Activated CD4-positive, alpha-beta memory T cell treated with anti-CD3 and anti-CD28 coated beads, Interleukin-2, amount 10 ng/mL, durations not matched to agents 7 days and 5 days (primary cell): ENCODE measurements at regions not wholly inside any gene's neighbourhood (a gene's known extent, or its start where the extent isn't known, plus 50 kb on each side); places are given as distances from the start of the nearest gene placed in this dataset.
"Not testable (repeated sequence)": the region's sequence is repeated elsewhere in the genome, so short reads cannot be mapped to it uniquely, and the experiment has no call there.

ENCODE experiments used
- CTCF ChIA-PET: fragments of 350-600 bp; sonication (Branson Sonifier 250); formaldehyde crosslinking; loops from one replicate; lab custom pipeline; 2021; ENCODE audit warnings: antibody characterized with exemption, inconsistent platforms; lab: Charles Lee
- POLR2A ChIA-PET: fragments of 350-600 bp; sonication (Branson Sonifier 250); formaldehyde crosslinking; loops from one replicate; lab custom pipeline; 2021; ENCODE audit warnings: antibody characterized with exemption; lab: Charles Lee
- DNase-seq: peaks from one replicate; pipeline ENCODE4 v3.0.0-alpha.2; 2020
- H3K27ac Mint-ChIP-seq: one replicate; pipeline ENCODE4 v1.8.0; 2021; ENCODE audit warnings: mild to moderate bottlenecking, mixed read lengths
- H3K27me3 Mint-ChIP-seq: one replicate; pipeline ENCODE4 v1.8.0; 2021; ENCODE audit warnings: mixed read lengths
- H3K36me3 Mint-ChIP-seq: one replicate; pipeline ENCODE4 v1.8.0; 2021; ENCODE audit warnings: low read depth, mixed read lengths
- H3K4me1 Mint-ChIP-seq: one replicate; pipeline ENCODE4 v1.8.0; 2021; ENCODE audit warnings: mixed read lengths
- H3K4me3 Mint-ChIP-seq: one replicate; pipeline ENCODE4 v1.8.0; 2021; ENCODE audit warnings: mild to moderate bottlenecking, mixed read lengths
- H3K9me3 Mint-ChIP-seq: one replicate; pipeline ENCODE4 v1.8.0; 2021; ENCODE audit warnings: mixed read lengths

DNA sequence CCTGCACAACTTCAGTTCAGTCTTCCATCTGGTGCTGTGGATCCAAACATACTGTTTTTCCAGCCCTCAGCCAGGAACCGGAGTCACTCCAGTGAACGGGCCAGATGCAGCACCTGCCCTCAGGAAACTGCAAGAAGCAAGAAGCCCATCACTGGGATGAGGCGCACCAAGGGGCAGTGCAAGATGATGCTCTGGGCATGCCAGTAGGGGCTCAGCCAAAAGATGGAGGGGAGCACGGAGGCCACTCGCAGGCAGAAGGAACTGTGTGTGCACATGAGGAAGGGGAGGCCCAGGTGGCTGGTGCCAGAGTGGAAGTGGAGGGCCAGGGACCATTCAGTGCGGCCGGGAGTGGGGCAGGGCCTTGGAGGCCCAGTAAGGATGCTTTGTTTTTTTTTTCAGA is 161.7 kb upstream of the MAMLD1 start:
- no peak overlapping the region for H3K4me3 Mint-ChIP-seq
- H3K27me3 Mint-ChIP-seq = no peaks in the 10 kb centered on the region
- DNase-seq = no peak
- H3K4me1 Mint-ChIP-seq = peaks cover 11% of the 10 kb centered on the region
- POLR2A ChIA-PET = no interaction called here
- CTCF ChIA-PET = interaction anchor here (0.7 kb wide), 1 partner anchor 163 kb away, joined by 3 read pairs; no protein-coding TSS in a partner anchor
- H3K27ac Mint-ChIP-seq = no peak overlapping the region
- H3K36me3 Mint-ChIP-seq = no peaks in the 10 kb centered on the region
- no peaks in the 10 kb centered on the region for H3K9me3 Mint-ChIP-seq

GRCh38 chrX:150201841-150202240 is 161.3 kb upstream of the MAMLD1 start:
- Mint-ChIP-seq H3K27ac (no peak overlapping the region), H3K27me3 (no peaks in the 10 kb centered on the region), H3K36me3 (no peaks in the 10 kb centered on the region), H3K9me3 (no peaks in the 10 kb centered on the region), H3K4me1 (peaks cover 11% of the 10 kb centered on the region), H3K4me3 (no peak overlapping the region)
- ChIA-PET CTCF (no interaction called here), POLR2A (no interaction called here)
- DNase-seq = no peak

- H3K27me3 Mint-ChIP-seq = no peaks in the 10 kb centered on the region
- ChIA-PET CTCF (no interaction called here), POLR2A (no interaction called here)
- no peak overlapping the region for H3K27ac Mint-ChIP-seq
- H3K9me3 Mint-ChIP-seq = no peaks in the 10 kb centered on the region
- no peaks in the 10 kb centered on the region for H3K36me3 Mint-ChIP-seq
- no peak overlapping the region for H3K4me3 Mint-ChIP-seq
- H3K4me1 Mint-ChIP-seq = peaks cover 11% of the 10 kb centered on the region
- no peak for DNase-seq
Observed at GRCh38 chrX:150202641-150203247, 160.4 kb upstream of the MAMLD1 start.

- POLR2A ChIA-PET = no interaction called here
- no peaks in the 10 kb centered on the region for H3K9me3 Mint-ChIP-seq
- no peaks in the 10 kb centered on the region for H3K36me3 Mint-ChIP-seq
- H3K4me1 Mint-ChIP-seq = peaks cover 11% of the 10 kb centered on the region
- H3K27ac Mint-ChIP-seq = no peak overlapping the region
- CTCF ChIA-PET = no interaction called here
- H3K4me3 Mint-ChIP-seq = no peak overlapping the region
- no peak for DNase-seq
- H3K27me3 Mint-ChIP-seq = no peaks in the 10 kb centered on the region
Observed at GRCh38 chrX:150203248-150203645, 159.9 kb upstream of the MAMLD1 start.

- ChIA-PET POLR2A (no interaction called here), CTCF (no interaction called here)
- DNase-seq = no peak
- H3K4me1 Mint-ChIP-seq = peaks cover 11% of the 10 kb centered on the region
- no peak overlapping the region for H3K27ac Mint-ChIP-seq
- H3K27me3 Mint-ChIP-seq = peaks cover under 1% of the 10 kb centered on the region
- H3K9me3 Mint-ChIP-seq = no peaks in the 10 kb centered on the region
- H3K36me3 Mint-ChIP-seq = no peaks in the 10 kb centered on the region
- no peak overlapping the region for H3K4me3 Mint-ChIP-seq
Observed at GRCh38 chrX:150205011-150205410, 158.1 kb upstream of the MAMLD1 start.

DNA sequence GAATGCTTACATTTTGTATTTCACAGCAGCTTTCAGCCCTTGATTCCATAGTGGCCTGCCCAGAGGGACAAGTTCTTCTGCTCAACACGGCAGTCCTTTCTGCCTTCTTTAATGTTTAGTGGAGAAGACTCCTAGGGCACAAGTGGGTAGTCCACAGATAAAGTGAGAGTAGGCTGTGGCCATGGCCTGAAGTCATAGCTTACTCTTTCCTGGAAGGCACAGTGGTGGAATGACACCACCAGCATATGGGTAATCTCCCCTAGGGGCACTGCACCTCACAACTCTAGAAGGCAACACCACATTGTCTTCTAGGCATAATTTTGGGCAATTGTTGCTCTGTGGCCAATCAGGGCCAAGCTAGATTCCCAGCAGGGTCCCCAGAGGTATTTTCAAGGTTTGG is 155.4 kb upstream of the MAMLD1 start:
- peaks cover 8% of the 10 kb centered on the region for H3K27me3 Mint-ChIP-seq
- no peak for DNase-seq
- no peak overlapping the region for H3K27ac Mint-ChIP-seq
- ChIA-PET CTCF (no interaction called here), POLR2A (no interaction called here)
- H3K9me3 Mint-ChIP-seq = no peaks in the 10 kb centered on the region
- no peaks in the 10 kb centered on the region for H3K36me3 Mint-ChIP-seq
- no peak overlapping the region for H3K4me3 Mint-ChIP-seq
- no peaks in the 10 kb centered on the region for H3K4me1 Mint-ChIP-seq

DNA sequence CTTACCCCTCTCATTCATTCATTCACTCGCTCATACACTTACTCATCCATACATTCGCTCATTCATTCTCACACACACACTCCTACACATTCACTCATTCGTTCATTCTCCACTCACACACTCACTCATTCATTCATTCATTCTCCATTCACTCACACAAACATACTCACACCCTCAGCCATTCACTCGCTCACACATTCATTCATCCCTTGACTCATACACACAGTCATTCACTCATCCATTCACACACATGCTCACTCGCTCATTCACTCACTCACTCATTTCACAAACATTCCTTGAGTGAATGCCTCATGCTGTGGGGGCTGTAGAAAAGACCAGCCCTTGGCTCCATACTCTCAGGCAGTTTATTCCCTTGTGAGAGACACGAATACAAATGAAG is 151.1 kb upstream of the MAMLD1 start:
- Mint-ChIP-seq H3K9me3 (no peaks in the 10 kb centered on the region), H3K4me3 (no peak overlapping the region), H3K4me1 (no peaks in the 10 kb centered on the region), H3K36me3 (no peaks in the 10 kb centered on the region), H3K27ac (no peak overlapping the region), H3K27me3 (peaks cover 8% of the 10 kb centered on the region)
- ChIA-PET CTCF (no interaction called here), POLR2A (no interaction called here)
- no peak for DNase-seq

GRCh38 chrX:150212672-150213480 is 150.2 kb upstream of the MAMLD1 start:
- CTCF ChIA-PET = no interaction called here
- Mint-ChIP-seq H3K4me1 (no peaks in the 10 kb centered on the region), H3K27me3 (peaks cover 8% of the 10 kb centered on the region), H3K27ac (no peak overlapping the region), H3K9me3 (no peaks in the 10 kb centered on the region), H3K4me3 (no peak overlapping the region), H3K36me3 (no peaks in the 10 kb centered on the region)
- POLR2A ChIA-PET = no interaction called here
- DNase-seq = no peak

DNA sequence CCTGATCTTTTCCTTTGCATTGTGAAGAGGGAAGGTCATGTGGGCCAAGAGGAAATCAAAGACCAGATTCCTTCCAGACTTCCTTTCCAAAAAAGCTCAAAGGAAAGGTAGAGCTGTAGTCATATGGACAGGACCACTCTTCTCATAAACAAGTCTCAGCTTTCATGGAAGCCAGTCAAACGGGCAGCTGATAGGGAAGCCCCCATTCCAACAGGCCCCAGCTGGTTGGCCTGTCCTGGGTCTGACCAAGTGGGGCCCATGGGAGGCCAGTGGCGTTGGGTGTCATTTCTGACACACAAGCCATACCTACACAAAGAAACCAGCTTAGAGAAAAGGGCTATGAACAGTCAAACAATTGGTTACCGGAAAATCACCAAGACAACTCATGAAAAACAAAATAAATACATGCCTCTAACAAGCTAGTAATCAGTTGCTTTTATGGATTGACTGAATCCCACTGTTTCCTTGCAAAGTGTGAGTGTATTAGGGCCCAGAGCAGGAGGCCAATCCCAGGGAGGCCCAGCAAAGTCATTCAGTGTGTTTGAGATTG is 149.6 kb upstream of the MAMLD1 start:
- DNase-seq = no peak
- Mint-ChIP-seq H3K36me3 (no peaks in the 10 kb centered on the region), H3K27ac (no peak overlapping the region), H3K4me1 (no peaks in the 10 kb centered on the region), H3K9me3 (no peaks in the 10 kb centered on the region), H3K27me3 (peaks cover 8% of the 10 kb centered on the region), H3K4me3 (no peak overlapping the region)
- ChIA-PET POLR2A (no interaction called here), CTCF (no interaction called here)

- CTCF ChIA-PET, H3K36me3 Mint-ChIP-seq, POLR2A ChIA-PET, H3K4me1 Mint-ChIP-seq, H3K9me3 Mint-ChIP-seq, H3K27me3 Mint-ChIP-seq, DNase-seq, H3K27ac Mint-ChIP-seq, H3K4me3 Mint-ChIP-seq: not testable (repeated sequence)
Observed at GRCh38 chrX:150216000-150216399, 147.1 kb upstream of the MAMLD1 start.

GRCh38 chrX:150216716-150217115 is 146.4 kb upstream of the MAMLD1 start:
- ChIA-PET CTCF (no interaction called here), POLR2A (no interaction called here)
- Mint-ChIP-seq H3K36me3 (no peaks in the 10 kb centered on the region), H3K27ac (no peak overlapping the region), H3K9me3 (no peaks in the 10 kb centered on the region), H3K4me3 (no peak overlapping the region), H3K27me3 (peaks cover 4% of the 10 kb centered on the region), H3K4me1 (no peaks in the 10 kb centered on the region)
- no peak for DNase-seq

- no peak overlapping the region for H3K4me3 Mint-ChIP-seq
- no peaks in the 10 kb centered on the region for H3K9me3 Mint-ChIP-seq
- no peak for DNase-seq
- H3K27me3 Mint-ChIP-seq = no peaks in the 10 kb centered on the region
- no peak overlapping the region for H3K27ac Mint-ChIP-seq
- no peaks in the 10 kb centered on the region for H3K4me1 Mint-ChIP-seq
- POLR2A ChIA-PET = no interaction called here
- no peaks in the 10 kb centered on the region for H3K36me3 Mint-ChIP-seq
- CTCF ChIA-PET = no interaction called here
Observed at GRCh38 chrX:150217609-150218008, 145.5 kb upstream of the MAMLD1 start.

GRCh38 chrX:150219374-150220185 is 143.5 kb upstream of the MAMLD1 start:
- Mint-ChIP-seq H3K9me3 (no peaks in the 10 kb centered on the region), H3K27ac (no peak overlapping the region), H3K36me3 (no peaks in the 10 kb centered on the region), H3K4me1 (no peaks in the 10 kb centered on the region), H3K27me3 (no peaks in the 10 kb centered on the region), H3K4me3 (no peak overlapping the region)
- no peak for DNase-seq
- CTCF ChIA-PET = interaction anchor here (0.6 to 0.7 kb wide), 2 partner anchors 23 to 724 kb away, joined by 3 to 5 read pairs; no protein-coding TSS in a partner anchor
- POLR2A ChIA-PET = no interaction called here
